HL-60 (cell line): ENCODE measurements at regions not wholly inside any gene's neighbourhood (a gene's known extent, or its start where the extent isn't known, plus 50 kb on each side); places are given as distances from the start of the nearest gene placed in this dataset.

Experiments
- CTCF ChIP-seq: IDR thresholded peaks from one replicate; pipeline ENCODE4 v1.5.1; 2011; ENCODE audit warnings: low read length, control low read depth, inconsistent platforms; ENCODE audit not compliant: insufficient read depth
- POLR2AphosphoS5 ChIP-seq: IDR thresholded peaks from 2 replicates; pipeline ENCODE4 v1.6.1; 2012; ENCODE audit warnings: low read depth
- REST ChIP-seq: IDR thresholded peaks from 2 replicates; pipeline ENCODE4 v1.6.1; 2012; ENCODE audit warnings: low read depth; ENCODE audit not compliant: insufficient replicate concordance

GRCh38 chr7:35411331-35411730, 157.4 kb upstream of the TBX20 start:
- TF ChIP-seq CTCF (no peak), POLR2AphosphoS5 (no peak), REST (no peak)
